ENCODE measurements at regions not wholly inside any gene's neighbourhood (a gene's known extent, or its start where the extent isn't known, plus 50 kb on each side); places are given as distances from the start of the nearest gene placed in this dataset.

DNA sequence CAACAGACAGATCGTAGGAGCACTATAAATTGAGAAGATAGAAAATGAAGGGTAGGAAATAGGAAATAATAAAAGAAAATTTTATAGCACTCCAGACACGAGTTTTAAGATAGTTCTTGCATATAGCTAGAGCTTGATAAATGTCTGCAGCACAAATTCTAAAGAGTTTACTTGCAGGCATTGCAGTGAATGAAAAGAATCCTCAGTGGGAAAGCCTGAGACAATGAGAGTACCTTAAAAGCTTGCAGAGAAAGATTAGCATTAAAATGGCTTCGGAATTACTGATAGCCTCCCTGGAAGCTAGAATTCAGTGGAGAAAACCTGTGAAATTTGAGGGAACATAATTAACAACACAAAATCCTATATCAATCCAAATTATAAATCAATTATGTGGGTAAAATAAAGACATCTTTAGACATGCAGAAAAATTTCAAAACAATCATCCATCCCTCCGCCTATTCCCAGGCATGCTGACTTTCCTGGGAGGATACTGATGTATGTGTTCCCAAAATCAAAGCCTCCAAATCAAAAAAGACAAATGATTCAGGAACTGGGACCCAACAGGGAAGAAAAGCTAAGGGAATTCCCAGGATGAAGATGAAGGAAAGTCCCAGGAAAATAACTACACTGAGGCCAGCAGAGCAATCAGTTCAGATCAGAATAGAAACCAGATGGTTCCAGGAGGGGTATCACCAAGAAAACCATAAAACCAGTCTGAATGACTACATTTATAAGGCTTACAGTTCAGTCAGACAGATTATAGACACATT lies 305.9 kb upstream of the USP25 start:
- Histone ChIP-seq H3K27ac (no peak overlapping the region), H3K4me3 (no peak overlapping the region)
- DNase-seq (ENCODE audit: low spot score), result no peak
- TF ChIP-seq, protein P1, sequence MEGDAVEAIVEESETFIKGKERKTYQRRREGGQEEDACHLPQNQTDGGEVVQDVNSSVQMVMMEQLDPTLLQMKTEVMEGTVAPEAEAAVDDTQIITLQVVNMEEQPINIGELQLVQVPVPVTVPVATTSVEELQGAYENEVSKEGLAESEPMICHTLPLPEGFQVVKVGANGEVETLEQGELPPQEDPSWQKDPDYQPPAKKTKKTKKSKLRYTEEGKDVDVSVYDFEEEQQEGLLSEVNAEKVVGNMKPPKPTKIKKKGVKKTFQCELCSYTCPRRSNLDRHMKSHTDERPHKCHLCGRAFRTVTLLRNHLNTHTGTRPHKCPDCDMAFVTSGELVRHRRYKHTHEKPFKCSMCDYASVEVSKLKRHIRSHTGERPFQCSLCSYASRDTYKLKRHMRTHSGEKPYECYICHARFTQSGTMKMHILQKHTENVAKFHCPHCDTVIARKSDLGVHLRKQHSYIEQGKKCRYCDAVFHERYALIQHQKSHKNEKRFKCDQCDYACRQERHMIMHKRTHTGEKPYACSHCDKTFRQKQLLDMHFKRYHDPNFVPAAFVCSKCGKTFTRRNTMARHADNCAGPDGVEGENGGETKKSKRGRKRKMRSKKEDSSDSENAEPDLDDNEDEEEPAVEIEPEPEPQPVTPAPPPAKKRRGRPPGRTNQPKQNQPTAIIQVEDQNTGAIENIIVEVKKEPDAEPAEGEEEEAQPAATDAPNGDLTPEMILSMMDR (IDR thresholded peaks at IDR 0.05), result no peak

DNA sequence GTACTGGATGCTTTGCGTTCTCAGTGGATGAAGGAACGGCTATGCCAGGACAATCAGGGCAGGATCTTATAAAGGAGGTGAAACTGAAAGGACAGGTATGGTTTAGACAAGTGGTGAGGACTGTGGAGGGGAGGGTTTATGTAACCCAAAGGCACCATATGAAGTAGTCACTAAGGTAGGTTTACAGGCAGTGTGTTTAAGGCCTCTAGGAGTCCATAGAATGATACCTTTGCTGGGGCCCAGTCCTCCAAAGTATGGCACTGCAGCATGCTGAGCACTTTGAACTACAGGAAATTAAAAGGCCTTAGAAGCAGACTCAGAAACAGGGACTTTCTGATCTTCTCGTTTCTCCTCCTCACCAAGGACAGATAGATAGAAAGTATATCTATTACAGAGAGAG lies 304.7 kb upstream of the USP25 start:
- H3K27ac ChIP-seq, result no peak overlapping the region

DNA sequence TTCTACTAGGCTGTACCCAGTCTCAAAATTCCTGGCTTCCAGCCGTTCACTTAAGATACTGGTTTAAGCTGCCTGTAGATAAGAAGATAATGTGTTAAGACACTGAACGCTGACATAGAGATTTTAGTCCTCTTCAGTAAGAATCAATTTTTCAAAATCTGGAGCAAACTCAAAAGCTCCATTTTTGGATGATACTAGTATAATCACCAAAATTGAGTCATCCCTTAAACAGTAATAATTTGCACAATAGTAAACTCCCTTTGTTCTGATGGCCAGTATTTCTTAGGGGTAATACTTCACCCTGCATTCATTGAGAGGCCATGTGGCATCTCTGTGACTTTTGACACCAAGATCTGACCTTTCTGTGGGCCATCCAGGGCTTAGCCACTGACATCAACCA lies 299.8 kb upstream of the USP25 start:
- Histone ChIP-seq H3K4me3 (no peak overlapping the region), H3K27ac (no peak overlapping the region)
- TF ChIP-seq, protein P1 (IDR thresholded peaks at IDR 0.05), result no peak
- DNase-seq (ENCODE audit: low spot score), result no peak

More for the DNA sequence above, 304.7 kb upstream of the USP25 start:
- DNase-seq (ENCODE audit: low spot score), result no peak
- no peak overlapping the region for H3K4me3 ChIP-seq
- TF ChIP-seq, protein P1 (IDR thresholded peaks at IDR 0.05), result no peak

DNA sequence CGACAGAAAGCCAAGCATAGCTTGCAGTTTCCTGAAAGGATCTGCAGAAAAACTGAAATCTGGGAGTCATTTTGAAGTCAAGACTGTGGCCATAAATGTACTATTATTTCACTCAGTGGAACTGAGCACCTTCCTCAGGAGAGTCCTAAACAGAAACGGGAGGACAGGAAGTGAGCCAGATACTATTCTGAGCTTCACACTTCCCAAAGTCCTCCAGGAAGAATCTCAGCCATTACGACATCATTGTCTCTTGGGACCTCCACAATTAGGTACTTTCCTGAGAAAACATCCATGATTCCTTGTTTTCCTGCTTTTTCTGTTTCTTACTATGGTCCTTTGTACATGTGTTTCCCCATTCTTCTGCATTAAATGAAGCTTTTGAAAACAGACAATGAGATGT lies 299.2 kb upstream of the USP25 start:
- no peak for DNase-seq (ENCODE audit: low spot score)
- Histone ChIP-seq H3K4me3 (no peak overlapping the region), H3K27ac (no peak overlapping the region)
- TF ChIP-seq, protein P1 (IDR thresholded peaks at IDR 0.05), result no peak

DNA sequence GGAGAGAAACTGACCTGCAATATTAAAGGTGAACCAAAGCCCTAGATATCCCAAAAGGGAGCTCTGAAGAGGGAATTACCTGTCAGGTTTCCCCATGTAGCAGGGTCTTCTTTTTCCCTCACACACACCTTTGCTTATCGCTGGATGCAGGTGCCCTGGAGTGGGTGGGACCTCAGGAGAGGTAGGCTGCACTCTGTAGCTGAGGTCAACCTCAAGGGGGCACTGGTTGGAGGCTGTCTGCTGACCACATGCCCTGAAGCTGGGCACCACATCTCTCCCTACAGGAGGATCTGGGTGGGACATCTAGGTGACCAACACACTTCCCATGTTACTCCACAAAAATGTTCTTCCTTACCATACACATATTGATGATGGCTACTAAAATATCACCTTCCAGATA lies 298.7 kb upstream of the USP25 start:
- no peak for DNase-seq (ENCODE audit: low spot score)
- TF ChIP-seq, protein P1 (IDR thresholded peaks at IDR 0.05), result no peak
- Histone ChIP-seq H3K27ac (no peak overlapping the region), H3K4me3 (no peak overlapping the region)

DNA sequence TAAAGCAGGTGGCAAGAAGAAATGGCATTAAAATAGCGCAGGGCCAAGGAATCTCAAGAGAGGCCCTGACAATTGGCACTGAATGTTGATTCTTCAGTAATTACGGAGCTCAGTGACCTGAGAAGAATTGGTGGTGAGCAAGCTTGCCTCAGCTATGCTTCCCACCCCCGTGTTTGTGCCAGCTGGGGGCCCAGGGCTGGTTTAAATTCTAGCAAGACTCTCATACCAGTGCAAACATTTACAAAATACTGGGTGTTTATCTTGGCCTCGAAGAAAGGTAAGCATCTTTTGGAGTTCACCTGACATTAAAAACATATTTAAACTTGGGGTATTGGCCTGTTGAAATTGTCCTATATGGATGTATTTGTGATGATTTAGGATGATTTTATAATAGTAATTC lies 296.7 kb upstream of the USP25 start:
- no peak overlapping the region for H3K27ac ChIP-seq
- no peak overlapping the region for H3K4me3 ChIP-seq
- no peak for DNase-seq (ENCODE audit: low spot score)
- TF ChIP-seq, protein P1 (IDR thresholded peaks at IDR 0.05), result no peak

DNA sequence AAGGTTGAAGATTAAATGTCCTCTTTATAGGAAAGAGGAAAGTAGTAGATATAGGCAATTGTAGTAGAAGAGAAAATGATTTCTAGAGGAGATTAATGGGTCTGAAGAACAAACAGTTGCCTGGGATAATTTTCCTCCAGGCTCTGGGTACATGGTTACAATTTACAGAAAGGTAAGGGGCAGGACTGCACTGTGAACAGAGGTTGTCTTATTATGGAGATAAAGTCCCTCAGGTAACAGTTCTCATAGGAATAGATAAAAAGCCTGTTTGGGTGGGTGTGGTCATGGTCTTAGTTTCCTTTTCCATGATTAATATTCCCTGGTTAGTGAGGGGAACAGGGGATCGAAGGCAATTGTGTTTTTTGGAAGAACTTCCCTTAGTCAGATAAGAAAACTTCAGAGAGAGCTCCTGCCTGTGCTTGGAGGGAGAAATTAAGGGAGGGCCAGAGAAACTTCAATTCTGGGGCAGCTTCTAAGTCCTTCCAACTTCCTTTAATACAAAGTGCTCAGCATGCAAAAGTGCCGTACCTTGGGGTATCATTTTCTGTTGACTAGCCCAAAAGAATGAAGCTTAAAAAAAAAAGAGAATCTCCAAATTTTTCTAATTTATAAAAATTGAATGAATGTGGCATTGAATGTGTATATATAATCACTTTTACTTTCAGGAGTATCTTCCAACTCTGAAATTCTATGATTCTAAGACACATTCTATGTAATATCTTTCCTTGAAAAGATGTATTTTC lies 295.4 kb upstream of the USP25 start:
- Histone ChIP-seq H3K27ac (no peak overlapping the region), H3K4me3 (no peak overlapping the region)
- TF ChIP-seq, protein P1 (IDR thresholded peaks at IDR 0.05), result no peak
- no peak for DNase-seq (ENCODE audit: low spot score)

Measured in coronary artery (tissue), 2 donors.